Keratinocyte (primary cell): ENCODE measurements at regions not wholly inside any gene's neighbourhood (a gene's known extent, or its start where the extent isn't known, plus 50 kb on each side); places are given as distances from the start of the nearest gene placed in this dataset.

Experiments
- EZH2 ChIP-seq: IDR thresholded peaks from one replicate; pipeline ENCODE4 v1.6.1; 2012; ENCODE audit warnings: inconsistent platforms, mild to moderate bottlenecking, low read length, moderate library complexity
- TF ChIP-seq, protein P1 (sequence below), 3 experiments: IDR thresholded peaks in 1 of 3; conservative IDR thresholded peaks in 1 of 3; optimal IDR thresholded peaks in 1 of 3; 2 replicates in 2 of 3; 3 replicates in 1 of 3; pipeline versions ENCODE3 to v1.5.1; 2011; ENCODE audit warnings: low read length in 3 of 3, mild to moderate bottlenecking in 3 of 3, moderate library complexity in 2 of 3, control low read depth in 1 of 3, inconsistent platforms in 1 of 3; ENCODE audit not compliant: insufficient read depth in 2 of 3; ENCODE audit errors: extremely low read depth in 1 of 3

DNA sequence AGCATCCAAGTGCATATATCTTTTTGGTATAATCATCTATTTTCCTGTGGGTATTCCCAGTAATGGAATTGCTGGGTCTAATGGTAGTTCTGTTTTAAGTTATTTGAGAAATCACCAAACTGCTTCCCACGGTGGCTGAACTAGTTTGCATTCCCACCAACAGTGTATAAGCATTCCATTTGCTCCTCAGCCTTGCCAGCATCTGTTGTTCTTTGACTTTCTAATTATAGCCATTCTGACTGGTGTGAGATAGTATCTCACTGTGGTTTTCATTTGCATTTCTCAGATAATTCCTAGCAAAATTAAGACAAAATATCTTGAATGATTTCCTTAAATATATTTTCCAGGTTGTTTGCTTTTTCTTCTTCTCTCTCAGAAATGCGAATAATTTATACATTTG, 341.1 kb downstream of the GBA3 start:
- no peak for TF ChIP-seq EZH2
- TF ChIP-seq, protein P1, sequence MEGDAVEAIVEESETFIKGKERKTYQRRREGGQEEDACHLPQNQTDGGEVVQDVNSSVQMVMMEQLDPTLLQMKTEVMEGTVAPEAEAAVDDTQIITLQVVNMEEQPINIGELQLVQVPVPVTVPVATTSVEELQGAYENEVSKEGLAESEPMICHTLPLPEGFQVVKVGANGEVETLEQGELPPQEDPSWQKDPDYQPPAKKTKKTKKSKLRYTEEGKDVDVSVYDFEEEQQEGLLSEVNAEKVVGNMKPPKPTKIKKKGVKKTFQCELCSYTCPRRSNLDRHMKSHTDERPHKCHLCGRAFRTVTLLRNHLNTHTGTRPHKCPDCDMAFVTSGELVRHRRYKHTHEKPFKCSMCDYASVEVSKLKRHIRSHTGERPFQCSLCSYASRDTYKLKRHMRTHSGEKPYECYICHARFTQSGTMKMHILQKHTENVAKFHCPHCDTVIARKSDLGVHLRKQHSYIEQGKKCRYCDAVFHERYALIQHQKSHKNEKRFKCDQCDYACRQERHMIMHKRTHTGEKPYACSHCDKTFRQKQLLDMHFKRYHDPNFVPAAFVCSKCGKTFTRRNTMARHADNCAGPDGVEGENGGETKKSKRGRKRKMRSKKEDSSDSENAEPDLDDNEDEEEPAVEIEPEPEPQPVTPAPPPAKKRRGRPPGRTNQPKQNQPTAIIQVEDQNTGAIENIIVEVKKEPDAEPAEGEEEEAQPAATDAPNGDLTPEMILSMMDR (optimal IDR thresholded peaks at IDR 0.05 in 1 of 3, IDR thresholded peaks at IDR 0.05 in 1 of 3, conservative IDR thresholded peaks at IDR 0.05 in 1 of 3; ENCODE audit: extremely low read depth in 1 of 3, insufficient read depth in 2 of 3, low read length in 3 of 3), result no peak
